Type B pancreatic cell (in vitro differentiated cells): ENCODE measurements at regions not wholly inside any gene's neighbourhood (a gene's known extent, or its start where the extent isn't known, plus 50 kb on each side); places are given as distances from the start of the nearest gene placed in this dataset.

ENCODE experiments used
- DNase-seq: peaks from one replicate; pipeline ENCODE4 v3.0.0; 2021; ENCODE audit warnings: mixed read lengths; ENCODE audit not compliant: unreplicated experiment; ENCODE audit errors: extremely low spot score
- H3K27ac Mint-ChIP-seq: 2 replicates; pipeline ENCODE4 v1.8.0; 2021; ENCODE audit warnings: mild to moderate bottlenecking, mixed read lengths
- H3K27me3 Mint-ChIP-seq: 2 replicates; pipeline ENCODE4 v1.8.0; 2021; ENCODE audit warnings: mixed read lengths
- H3K36me3 Mint-ChIP-seq: 2 replicates; pipeline ENCODE4 v1.8.0; 2021; ENCODE audit warnings: mixed read lengths
- H3K4me1 Mint-ChIP-seq: one replicate; pipeline ENCODE4 v1.8.0; 2021; ENCODE audit warnings: mixed read lengths; ENCODE audit not compliant: unreplicated experiment
- H3K4me3 Mint-ChIP-seq: 2 replicates; pipeline ENCODE4 v1.8.0; 2021; ENCODE audit warnings: mild to moderate bottlenecking, mixed read lengths
- H3K9me3 Mint-ChIP-seq: 2 replicates; pipeline ENCODE4 v1.8.0; 2021; ENCODE audit warnings: mixed read lengths
- CTCF ChIP-seq: fragments of 200-600 bp; sonication (generic); conservative IDR thresholded peaks from 2 replicates; pipeline ENCODE4 v1.5.0; 2021; ENCODE audit warnings: antibody characterized with exemption, mild to moderate bottlenecking

GRCh38 chr7:94206295-94206694 lies 188.4 kb upstream of the COL1A2 start:
- no peaks in the 10 kb centered on the region for H3K4me1 Mint-ChIP-seq
- no peak for TF ChIP-seq CTCF
- DNase-seq, result no peak
- no peaks in the 10 kb centered on the region for H3K36me3 Mint-ChIP-seq
- H3K9me3 Mint-ChIP-seq, result no peaks in the 10 kb centered on the region
- H3K4me3 Mint-ChIP-seq, result no peak overlapping the region
- H3K27me3 Mint-ChIP-seq, result no peaks in the 10 kb centered on the region
- no peak overlapping the region for H3K27ac Mint-ChIP-seq

GRCh38 chr7:94212160-94212559 lies 182.5 kb upstream of the COL1A2 start:
- Mint-ChIP-seq H3K4me3 (no peak overlapping the region), H3K27me3 (no peaks in the 10 kb centered on the region), H3K9me3 (no peaks in the 10 kb centered on the region), H3K4me1 (no peaks in the 10 kb centered on the region), H3K36me3 (no peaks in the 10 kb centered on the region), H3K27ac (no peak overlapping the region)
- DNase-seq, result no peak
- no peak for TF ChIP-seq CTCF

- H3K27me3 Mint-ChIP-seq, result no peaks in the 10 kb centered on the region
- no peaks in the 10 kb centered on the region for H3K9me3 Mint-ChIP-seq
- DNase-seq, result no peak
- no peak overlapping the region for H3K27ac Mint-ChIP-seq
- TF ChIP-seq CTCF, result no peak
- H3K4me3 Mint-ChIP-seq, result no peak overlapping the region
- no peaks in the 10 kb centered on the region for H3K4me1 Mint-ChIP-seq
- H3K36me3 Mint-ChIP-seq, result no peaks in the 10 kb centered on the region
Observed at GRCh38 chr7:94216944-94217461, 177.7 kb upstream of the COL1A2 start.

GRCh38 chr7:94217766-94218165 lies 176.9 kb upstream of the COL1A2 start:
- no peaks in the 10 kb centered on the region for H3K4me1 Mint-ChIP-seq
- no peaks in the 10 kb centered on the region for H3K36me3 Mint-ChIP-seq
- no peak for DNase-seq
- H3K9me3 Mint-ChIP-seq, result no peaks in the 10 kb centered on the region
- no peak overlapping the region for H3K27ac Mint-ChIP-seq
- no peaks in the 10 kb centered on the region for H3K27me3 Mint-ChIP-seq
- H3K4me3 Mint-ChIP-seq, result no peak overlapping the region
- no peak for TF ChIP-seq CTCF

- no peak for TF ChIP-seq CTCF
- H3K36me3 Mint-ChIP-seq, result no peaks in the 10 kb centered on the region
- H3K27ac Mint-ChIP-seq, result no peak overlapping the region
- no peak overlapping the region for H3K4me3 Mint-ChIP-seq
- peaks cover 8% of the 10 kb centered on the region for H3K4me1 Mint-ChIP-seq
- H3K9me3 Mint-ChIP-seq, result no peaks in the 10 kb centered on the region
- DNase-seq, result no peak
- H3K27me3 Mint-ChIP-seq, result peaks cover 3% of the 10 kb centered on the region
Observed at GRCh38 chr7:94222516-94222915, 172.2 kb upstream of the COL1A2 start.
